GM19452 (cell line): ENCODE measurements at regions not wholly inside any gene's neighbourhood (a gene's known extent, or its start where the extent isn't known, plus 50 kb on each side); places are given as distances from the start of the nearest gene placed in this dataset.

Experiments used
- ATAC-seq: cut with Tn5 transposase; IDR thresholded peaks from one replicate; pipeline ENCODE4 v1.9.1; 2021; ENCODE audit not compliant: unreplicated experiment

DNA sequence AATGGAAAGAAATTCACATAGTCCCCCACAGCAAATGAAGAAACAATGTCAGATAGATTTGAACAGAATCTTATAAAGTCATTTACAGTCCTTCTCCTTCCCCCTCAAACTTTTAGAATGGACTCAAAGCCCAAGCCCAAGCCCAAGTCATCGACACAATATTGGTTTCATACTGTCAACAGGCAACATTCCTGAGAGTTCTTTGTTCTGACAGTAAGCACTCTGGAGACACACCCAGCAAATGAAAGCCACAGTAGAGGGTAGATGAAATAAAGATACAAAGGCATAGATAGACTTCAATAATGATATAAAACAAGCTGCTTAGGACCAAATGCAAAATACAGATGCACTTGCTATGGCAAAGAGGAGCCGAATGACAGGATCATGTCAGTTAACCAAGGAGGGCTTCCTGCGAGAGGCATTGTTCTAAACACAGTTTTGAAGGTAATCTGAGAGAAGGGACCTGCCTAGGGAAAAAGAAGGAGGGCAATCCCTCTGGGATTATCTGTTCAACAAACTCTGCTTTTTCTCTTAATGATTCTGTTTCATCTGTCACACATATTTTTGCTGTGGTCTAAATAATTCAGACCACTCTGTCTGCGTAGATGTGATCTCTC is 97.1 kb upstream of the MAP4K3 start:
- ATAC-seq: no peak

- no peak for ATAC-seq
These were observed 98.6 kb upstream of the MAP4K3 start for GRCh38 chr2:39535636-39536185.

DNA sequence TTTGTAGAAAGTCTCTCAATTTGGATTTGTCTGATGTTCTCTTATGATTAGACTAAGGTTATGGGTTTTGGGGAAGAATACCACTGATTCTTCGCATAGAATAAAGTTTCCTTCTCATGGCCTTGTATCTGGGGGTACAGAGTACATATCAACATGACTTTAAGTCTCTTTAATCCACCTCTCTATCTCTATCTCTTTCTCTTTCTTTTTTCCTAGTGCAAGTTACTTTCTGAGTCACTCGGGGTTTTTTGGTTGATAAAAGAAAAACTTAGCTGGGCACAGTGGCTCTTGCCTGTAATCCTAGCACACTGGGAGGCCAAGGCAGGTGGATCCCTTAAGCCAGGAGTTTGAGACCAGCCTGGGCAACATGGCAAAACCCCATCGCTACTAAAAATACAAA is 100.1 kb upstream of the MAP4K3 start:
- no peak for ATAC-seq

GRCh38 chr2:39538718-39539117 is 101.6 kb upstream of the MAP4K3 start:
- ATAC-seq: no peak

DNA sequence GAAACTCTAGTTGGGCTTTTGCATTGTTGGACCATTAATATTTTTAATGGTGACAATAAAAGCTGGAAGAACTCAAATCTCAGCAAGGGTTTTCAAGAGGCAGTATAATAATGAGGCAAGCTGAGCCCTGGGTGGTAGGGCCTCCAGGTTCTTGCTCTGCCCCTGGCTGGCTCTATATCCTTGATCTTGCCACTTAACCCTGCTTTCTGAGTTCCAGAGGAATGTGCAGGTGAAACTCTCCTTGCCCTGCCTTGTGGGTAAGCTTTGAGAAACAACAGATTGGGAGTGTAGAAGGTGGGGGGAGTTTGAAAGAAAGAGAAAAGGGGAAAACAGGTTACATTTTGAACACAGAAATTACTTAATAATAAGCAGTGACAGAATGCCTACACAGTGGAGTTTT is 103.3 kb upstream of the MAP4K3 start:
- ATAC-seq: no peak

- no peak for ATAC-seq
These were observed 104.2 kb upstream of the MAP4K3 start for GRCh38 chr2:39541011-39541930.

- ATAC-seq: no peak
These were observed 105.4 kb upstream of the MAP4K3 start for GRCh38 chr2:39542523-39542922.

GRCh38 chr2:39545957-39546356 is 108.9 kb upstream of the MAP4K3 start:
- no peak for ATAC-seq

DNA sequence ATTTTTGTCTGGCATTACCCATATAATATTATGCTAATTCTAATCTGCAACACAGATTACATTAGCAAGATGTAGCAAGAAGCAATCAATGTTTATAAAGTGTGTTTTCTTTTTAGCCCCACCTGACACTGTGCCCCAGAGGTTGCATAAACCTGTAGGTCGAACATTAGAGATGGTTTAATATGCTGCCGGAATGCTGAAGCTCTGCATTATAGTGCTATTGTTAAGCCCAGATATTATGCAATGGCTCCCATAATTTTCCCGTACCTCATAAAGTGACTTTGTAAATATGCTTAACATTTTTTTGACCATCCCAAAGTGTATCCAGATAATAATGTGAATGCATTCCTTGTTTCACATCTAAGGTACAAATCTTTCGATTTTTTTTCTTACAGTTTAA is 109.3 kb upstream of the MAP4K3 start:
- no peak for ATAC-seq

DNA sequence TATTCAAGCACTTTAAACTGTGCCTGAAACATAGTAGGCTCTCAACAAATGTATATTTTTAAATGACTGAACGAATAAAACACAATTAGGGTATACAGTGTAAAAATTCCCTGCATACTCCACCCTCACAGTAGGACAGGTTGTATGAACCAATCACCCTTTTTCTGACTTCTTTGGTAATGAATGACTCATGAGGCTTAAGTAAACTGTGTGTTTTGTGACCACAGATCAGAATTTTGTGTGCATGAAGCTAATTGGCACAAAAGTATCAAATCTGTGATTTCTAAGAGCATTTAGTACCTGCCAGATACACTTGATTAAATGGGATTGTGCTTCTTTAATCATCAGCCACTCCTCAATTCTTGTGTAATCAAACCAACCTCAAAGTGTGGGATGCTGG is 109.9 kb upstream of the MAP4K3 start:
- ATAC-seq: no peak

- no peak for ATAC-seq
These were observed 111.0 kb upstream of the MAP4K3 start for GRCh38 chr2:39547811-39548719.

DNA sequence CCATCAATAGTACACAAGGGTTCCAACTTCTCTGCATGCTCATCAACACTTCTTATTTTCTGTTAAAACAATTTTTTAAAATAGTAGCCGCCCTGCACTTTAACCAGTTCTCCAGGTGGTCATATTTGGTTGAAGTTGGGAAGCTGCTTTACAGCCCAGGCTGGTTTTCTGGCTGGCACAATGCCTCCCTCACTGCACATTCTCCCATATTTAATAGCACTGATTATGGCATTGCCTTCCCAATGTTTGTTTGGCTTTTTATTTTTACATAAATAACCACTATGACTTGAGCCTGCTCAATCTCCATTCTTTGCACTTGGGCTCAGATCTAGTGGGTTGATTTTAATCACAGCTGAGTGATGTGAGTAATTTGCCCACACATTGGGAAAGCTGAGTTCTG is 111.9 kb upstream of the MAP4K3 start:
- ATAC-seq: no peak

GRCh38 chr2:39549718-39550464 is 112.8 kb upstream of the MAP4K3 start:
- ATAC-seq: no peak

DNA sequence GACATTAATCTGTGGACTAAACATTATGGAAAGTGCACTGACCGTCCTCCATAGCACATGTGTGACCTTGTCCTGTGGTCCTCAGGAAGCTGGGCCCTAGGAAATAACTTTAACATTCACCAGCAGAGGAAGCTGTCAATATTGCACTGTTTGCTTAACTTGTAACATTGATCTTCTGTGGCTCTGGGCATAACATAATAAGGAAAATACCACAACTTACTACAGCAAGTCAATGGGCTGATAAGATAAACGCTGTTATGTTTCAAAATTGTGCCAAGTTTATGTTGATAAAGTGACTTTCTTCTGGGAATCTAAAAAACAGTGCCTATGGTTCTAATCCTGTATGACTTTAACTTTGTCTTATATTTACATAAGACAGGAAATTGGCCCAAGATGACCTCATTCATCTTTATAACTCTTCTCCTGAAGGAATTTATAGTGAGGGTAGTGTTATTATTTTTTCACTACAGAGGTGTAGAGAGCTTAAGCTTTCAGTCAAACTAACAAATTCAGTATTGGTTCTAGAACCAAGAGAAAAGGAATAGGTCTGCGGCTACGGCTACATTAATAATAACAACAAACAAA is 113.7 kb upstream of the MAP4K3 start:
- no peak for ATAC-seq

DNA sequence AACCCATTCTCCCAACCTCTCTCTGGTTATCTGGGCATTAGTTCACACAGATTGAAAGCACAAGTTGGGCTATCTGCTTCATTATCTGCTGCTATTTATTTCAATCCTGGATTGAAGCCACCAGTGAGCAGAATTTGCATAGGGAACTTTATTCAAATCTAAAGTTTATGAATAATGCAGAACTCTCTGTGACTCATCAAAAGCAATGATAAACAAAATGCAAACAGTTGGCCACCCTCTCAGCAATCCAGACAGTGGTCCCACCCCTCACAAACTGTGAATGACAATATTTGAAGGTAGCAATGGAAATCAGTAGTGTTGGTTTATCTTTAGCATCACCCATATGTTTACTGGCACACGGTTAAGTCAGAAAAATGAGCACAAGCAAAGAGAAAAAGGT is 106.8 kb upstream of the TMEM178A start:
- no peak for ATAC-seq

GRCh38 chr2:39563572-39563971 is 102.1 kb upstream of the TMEM178A start:
- ATAC-seq: no peak

GRCh38 chr2:39567507-39567906 is 98.2 kb upstream of the TMEM178A start:
- no peak for ATAC-seq

GRCh38 chr2:39568116-39568515 is 97.6 kb upstream of the TMEM178A start:
- no peak for ATAC-seq

- ATAC-seq: no peak
These were observed 97.1 kb upstream of the TMEM178A start for GRCh38 chr2:39568561-39569006.

DNA sequence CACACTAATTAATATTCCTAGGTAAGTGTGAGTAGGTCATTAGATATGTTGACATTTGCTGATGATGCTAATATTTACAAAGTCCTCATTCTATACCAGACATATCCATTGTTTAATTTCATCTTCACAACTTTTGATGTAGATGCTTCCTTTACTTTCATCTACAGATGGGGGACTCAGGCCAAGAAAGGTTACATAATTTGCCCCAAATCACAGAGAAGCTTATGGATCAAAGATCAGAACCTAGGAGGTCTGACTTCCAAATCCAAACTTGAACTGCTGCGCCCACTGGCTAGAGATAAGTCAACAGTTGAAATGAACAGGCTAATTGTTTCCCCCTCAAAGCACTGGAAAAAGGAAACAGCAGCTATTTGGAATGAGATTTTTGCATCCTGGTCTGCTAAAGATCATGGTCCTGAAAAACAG is 95.6 kb upstream of the TMEM178A start:
- ATAC-seq: no peak
